Tibial nerve (tissue), 4 donors: ENCODE measurements at regions not wholly inside any gene's neighbourhood (a gene's known extent, or its start where the extent isn't known, plus 50 kb on each side); places are given as distances from the start of the nearest gene placed in this dataset.

Experiments
- DNase-seq, 2 donors: peaks; one replicate each; pipeline ENCODE4 v3.0.0-alpha.2; 2019; ENCODE audit warnings: low spot score in 2 of 2
- H3K27ac ChIP-seq, 4 donors: fragments of 200-600 bp; sonication (generic) in 3 of 4; one replicate each; pipeline ENCODE4 v1.5.1; 2017 to 2019; ENCODE audit warnings: mild to moderate bottlenecking in 1 of 4
- H3K27me3 ChIP-seq, 2 donors: fragments of 200-600 bp; sonication (generic) in 1 of 2; one replicate each; pipeline versions ENCODE4 v1.5.1 to v1.6.0; 2017 to 2019
- H3K36me3 ChIP-seq, 3 donors: fragments of 200-600 bp; sonication (generic); one replicate each; pipeline ENCODE4 v1.5.1; 2018 to 2019
- H3K4me1 ChIP-seq, 4 donors: fragments of 200-600 bp; sonication (generic) in 3 of 4; one replicate each; pipeline ENCODE4 v1.5.1; 2017 to 2019
- H3K4me3 ChIP-seq, 4 donors: fragments of 200-600 bp; sonication (generic) in 3 of 4; one replicate each; pipeline ENCODE4 v1.5.1; 2017 to 2019; ENCODE audit warnings: mild to moderate bottlenecking in 1 of 4, moderate library complexity in 1 of 4
- H3K9me3 ChIP-seq, 4 donors: fragments of 200-600 bp; sonication (generic) in 3 of 4; one replicate each; pipeline ENCODE4 v1.5.1; 2017 to 2019
- CTCF ChIP-seq, 5 experiments: fragments of 200-600 bp in 3 of 5; fragments of 450-650 bp in 2 of 5; sonication (generic) in 3 of 5; IDR thresholded peaks; one replicate each; pipeline ENCODE4 v1.5.1; 2016 to 2019; ENCODE audit warnings: antibody characterized with exemption in 5 of 5, mild to moderate bottlenecking in 3 of 5, moderate library complexity in 2 of 5
- EP300 ChIP-seq, 2 donors: sonication (generic); formaldehyde crosslinking; IDR thresholded peaks; one replicate each; pipeline ENCODE4 v1.6.1; 2017; ENCODE audit warnings: antibody characterized with exemption in 2 of 2, mild to moderate bottlenecking in 1 of 2
- POLR2A ChIP-seq, 2 donors: fragments of 450-650 bp; IDR thresholded peaks; one replicate each; pipeline ENCODE4 v1.6.1; 2017; ENCODE audit warnings: antibody characterized with exemption in 2 of 2, mild to moderate bottlenecking in 2 of 2, moderate library complexity in 2 of 2
- WGBS, 2 donors: methylation state at CpG; one replicate each; pipeline ENCODE4 v1.1.5; 2018; 5-methylcytosine and 5-hydroxymethylcytosine counted together

- Histone ChIP-seq H3K27me3 (no peaks in the 10 kb centered on the region), H3K36me3 (no peaks in the 10 kb centered on the region), H3K4me1 (no peaks in the 10 kb centered on the region), H3K27ac (no peak overlapping the region), H3K9me3 (peaks cover 0 to 3% (median 0%) of the 10 kb centered on the region in 4 donors), H3K4me3 (no peak overlapping the region)
- no peak for DNase-seq
- WGBS, 2 donors, result 85 to 90% methylated on average over 2 of the region's 2 CpGs
- no peak for TF ChIP-seq POLR2A (IDR thresholded peaks at IDR 0.05)
- no peak for TF ChIP-seq EP300 (IDR thresholded peaks at IDR 0.05)
- TF ChIP-seq CTCF (IDR thresholded peaks at IDR 0.05), result no peak
These were observed 1509.6 kb upstream of the TMEM132C start for GRCh38 chr12:126757326-126757725.

DNA sequence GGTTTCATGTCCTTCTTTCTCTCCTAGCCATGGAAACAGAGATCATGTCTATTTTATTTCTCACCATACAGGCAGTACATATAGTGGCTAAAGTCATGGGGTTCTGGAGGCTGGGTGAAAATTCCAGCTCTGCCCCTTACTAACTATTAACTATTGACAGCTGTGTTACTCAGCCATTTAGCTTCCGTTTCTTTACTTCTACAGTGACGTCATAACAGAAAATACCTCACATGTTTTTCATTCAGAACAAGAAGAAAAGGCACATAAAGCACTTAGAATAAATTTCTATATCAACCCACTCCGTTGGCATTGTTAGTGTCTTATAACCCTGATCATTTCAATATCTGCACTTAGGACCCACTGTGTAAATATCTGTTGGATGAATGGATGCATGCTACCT is 1506.9 kb upstream of the TMEM132C start:
- no peak for TF ChIP-seq POLR2A (IDR thresholded peaks at IDR 0.05)
- no peak for TF ChIP-seq CTCF (IDR thresholded peaks at IDR 0.05)
- no peak for TF ChIP-seq EP300 (IDR thresholded peaks at IDR 0.05)
- no peaks in the 10 kb centered on the region for H3K27me3 ChIP-seq
- no peak overlapping the region for H3K27ac ChIP-seq
- H3K4me1 ChIP-seq, result no peaks in the 10 kb centered on the region
- no peaks in the 10 kb centered on the region for H3K36me3 ChIP-seq
- peaks cover 0 to 31% (median 0%) of the 10 kb centered on the region in 4 donors for H3K9me3 ChIP-seq
- DNase-seq, result no peak
- no peak overlapping the region for H3K4me3 ChIP-seq
- 32 to 62% methylated on average over 3 of the region's 3 CpGs for WGBS, 2 donors

- Histone ChIP-seq H3K9me3 (peaks cover 0 to 35% (median 0%) of the 10 kb centered on the region in 4 donors), H3K36me3 (no peaks in the 10 kb centered on the region), H3K27ac (no peak overlapping the region), H3K27me3 (no peaks in the 10 kb centered on the region), H3K4me1 (no peaks in the 10 kb centered on the region), H3K4me3 (no peak overlapping the region)
- TF ChIP-seq POLR2A (IDR thresholded peaks at IDR 0.05), result no peak
- no peak for TF ChIP-seq EP300 (IDR thresholded peaks at IDR 0.05)
- TF ChIP-seq CTCF (IDR thresholded peaks at IDR 0.05), result no peak
- 74 to 81% methylated on average over 2 of the region's 2 CpGs for WGBS, 2 donors
- DNase-seq, result no peak
These were observed 1505.5 kb upstream of the TMEM132C start for GRCh38 chr12:126761420-126761819.

DNA sequence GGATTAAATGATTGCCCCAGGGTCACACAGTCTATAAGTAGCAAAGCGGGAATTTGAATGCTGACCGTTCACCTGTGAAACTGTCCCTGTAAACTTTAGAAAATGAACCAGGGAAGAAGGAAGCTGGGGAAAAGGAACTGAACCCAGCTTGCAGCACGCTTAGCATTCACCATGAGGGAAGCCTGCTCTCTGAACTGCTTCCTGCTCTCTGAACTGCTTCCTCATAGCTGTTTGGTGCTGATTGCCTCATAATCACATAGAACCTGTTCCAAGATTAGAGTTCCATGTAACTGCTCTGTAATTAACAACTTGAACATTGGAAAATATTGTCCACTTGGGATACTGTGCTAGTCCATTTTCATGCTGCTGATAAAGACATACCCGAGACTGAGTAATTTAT is 1504.8 kb upstream of the TMEM132C start:
- Histone ChIP-seq H3K4me3 (no peak overlapping the region), H3K9me3 (peaks cover 0 to 42% (median 0%) of the 10 kb centered on the region in 4 donors), H3K27me3 (no peaks in the 10 kb centered on the region), H3K27ac (no peak overlapping the region), H3K36me3 (no peaks in the 10 kb centered on the region), H3K4me1 (no peaks in the 10 kb centered on the region)
- no peak for DNase-seq
- WGBS, 2 donors, result 71 to 74% methylated on average over 4 of the region's 4 CpGs
- no peak for TF ChIP-seq CTCF (IDR thresholded peaks at IDR 0.05)
- no peak for TF ChIP-seq EP300 (IDR thresholded peaks at IDR 0.05)
- TF ChIP-seq POLR2A (IDR thresholded peaks at IDR 0.05), result no peak

- no peak overlapping the region for H3K4me3 ChIP-seq
- DNase-seq, result no peak
- H3K27me3 ChIP-seq, result no peaks in the 10 kb centered on the region
- TF ChIP-seq EP300 (IDR thresholded peaks at IDR 0.05) (no peak), CTCF (IDR thresholded peaks at IDR 0.05) (no peak), POLR2A (IDR thresholded peaks at IDR 0.05) (no peak)
- WGBS, 2 donors, result 86 to 93% methylated on average over 2 of the region's 2 CpGs
- H3K9me3 ChIP-seq, result peaks cover 0 to 46% (median 0%) of the 10 kb centered on the region in 4 donors
- no peaks in the 10 kb centered on the region for H3K36me3 ChIP-seq
- no peaks in the 10 kb centered on the region for H3K4me1 ChIP-seq
- H3K27ac ChIP-seq, result no peak overlapping the region
These were observed 1503.6 kb upstream of the TMEM132C start for GRCh38 chr12:126763359-126763758.
